Right cardiac atrium (tissue), 5 donors: ENCODE measurements at regions not wholly inside any gene's neighbourhood (a gene's known extent, or its start where the extent isn't known, plus 50 kb on each side); places are given as distances from the start of the nearest gene placed in this dataset.

Source experiments
- ATAC-seq, 2 donors: fragments of 200-7000 bp; cut with Tn5 transposase; one replicate each; pipeline versions ENCODE4 v1.8.0 to v1.9.1; 2020; ENCODE audit warnings: moderate library complexity in 2 of 2, mild to moderate bottlenecking in 1 of 2
- DNase-seq, 3 donors: peaks; one replicate each; pipeline ENCODE4 v3.0.0-alpha.2; 2020
- H3K27ac ChIP-seq: one replicate; pipeline ENCODE4 v1.5.1; 2013; ENCODE audit warnings: mild to moderate bottlenecking, low read length, control low read depth, moderate library complexity
- H3K27me3 ChIP-seq: one replicate; pipeline ENCODE4 v1.6.1; 2013; ENCODE audit not compliant: control insufficient read depth, insufficient read depth
- H3K4me1 ChIP-seq: one replicate; pipeline ENCODE4 v1.6.1; 2013; ENCODE audit warnings: low read length; ENCODE audit not compliant: control insufficient read depth, insufficient read depth
- H3K4me3 ChIP-seq: one replicate; pipeline ENCODE4 v1.5.1; 2013; ENCODE audit warnings: low read length, control low read depth
- H3K9me3 ChIP-seq: one replicate; pipeline ENCODE4 v1.6.1; 2013; ENCODE audit warnings: low read length; ENCODE audit not compliant: control insufficient read depth
- WGBS: extraction: QIAGEN DNeasy Blood & Tissue Kit; methylation state at CpG from one replicate; pipeline ENCODE4 v1.1.7; 2013; 5-methylcytosine and 5-hydroxymethylcytosine counted together
- intact Hi-C, 4 donors: fragments of 100-400 bp; cut with DNase I; formaldehyde crosslinking; loops; one replicate each; pipeline versions ENCODE4 v1.11.0 to v1.14.0; 2022 to 2023
- donor health status: healthy with polysubstance abuse.
- donor health status: DM: no; HTN: yes; CAD: no.
- donor health status: DM: no; HTN: no; CAD: no.
- donor health status: DM: no; HTN: yes; CAD: no; lungs with severe emphysema.
- donor health status: DM: yes; HTN: yes; CAD: no.

GRCh38 chr12:89253488-89253887 lies 98.8 kb downstream of the DUSP6 start:
- Histone ChIP-seq H3K4me1 (no peaks in the 10 kb centered on the region), H3K4me3 (no peak overlapping the region), H3K27ac (no peak overlapping the region), H3K9me3 (no peaks in the 10 kb centered on the region), H3K27me3 (no peaks in the 10 kb centered on the region)
- intact Hi-C loops, result no loop called here
- WGBS, result 80% methylated on average over 1 of the region's 1 CpG
- DNase-seq (no peak), ATAC-seq (no peak)

GRCh38 chr12:89252284-89252683 lies 100.0 kb downstream of the DUSP6 start:
- DNase-seq, result no peak
- Histone ChIP-seq H3K9me3 (no peaks in the 10 kb centered on the region), H3K27me3 (no peaks in the 10 kb centered on the region), H3K4me1 (no peaks in the 10 kb centered on the region), H3K27ac (no peak overlapping the region), H3K4me3 (no peak overlapping the region)
- 80% methylated on average over 4 of the region's 4 CpGs for WGBS
- peak; percentile 36 to 57 for ATAC-seq
- intact Hi-C loops, result no loop called here

- no peaks in the 10 kb centered on the region for H3K9me3 ChIP-seq
- no peak for DNase-seq
- H3K27me3 ChIP-seq, result no peaks in the 10 kb centered on the region
- no peak overlapping the region for H3K4me3 ChIP-seq
- no peak overlapping the region for H3K27ac ChIP-seq
- WGBS, result 62% methylated on average over 6 of the region's 6 CpGs
- ATAC-seq, result peak in 1 of 2 donors; percentile 72
- intact Hi-C loops, result no loop called here
- no peaks in the 10 kb centered on the region for H3K4me1 ChIP-seq
Measured at GRCh38 chr12:89251342-89252271, 100.7 kb downstream of the DUSP6 start.

GRCh38 chr12:89250636-89251035 lies 101.7 kb downstream of the DUSP6 start:
- intact Hi-C loops, result no loop called here
- H3K27ac ChIP-seq, result no peak overlapping the region
- ATAC-seq, result no peak

GRCh38 chr12:89250213-89250612 lies 102.1 kb downstream of the DUSP6 start:
- Histone ChIP-seq H3K27ac (no peak overlapping the region), H3K27me3 (no peaks in the 10 kb centered on the region), H3K4me3 (no peak overlapping the region), H3K4me1 (peaks cover under 1% of the 10 kb centered on the region), H3K9me3 (no peaks in the 10 kb centered on the region)
- intact Hi-C loops, result no loop called here
- peak; percentile 54 to 62 for ATAC-seq
- no peak for DNase-seq
- WGBS, result 56% methylated on average over 2 of the region's 2 CpGs

More at GRCh38 chr12:89250636-89251035, 101.7 kb downstream of the DUSP6 start:
- no peak overlapping the region for H3K4me3 ChIP-seq
- no peaks in the 10 kb centered on the region for H3K4me1 ChIP-seq
- H3K9me3 ChIP-seq, result no peaks in the 10 kb centered on the region
- H3K27me3 ChIP-seq, result no peaks in the 10 kb centered on the region
- no peak for DNase-seq

GRCh38 chr12:89247967-89248366 lies 104.3 kb downstream of the DUSP6 start:
- WGBS, result 98% methylated on average over 2 of the region's 2 CpGs
- ATAC-seq, result no peak
- Histone ChIP-seq H3K4me3 (no peak overlapping the region), H3K27ac (no peak overlapping the region), H3K27me3 (no peaks in the 10 kb centered on the region), H3K4me1 (peaks cover 2% of the 10 kb centered on the region), H3K9me3 (no peaks in the 10 kb centered on the region)
- no peak for DNase-seq
- intact Hi-C loops, result no loop called here

GRCh38 chr12:89247541-89247942 lies 104.8 kb downstream of the DUSP6 start:
- DNase-seq (no peak), ATAC-seq (no peak)
- no peaks in the 10 kb centered on the region for H3K27me3 ChIP-seq
- intact Hi-C loops, result no loop called here
- H3K9me3 ChIP-seq, result no peaks in the 10 kb centered on the region
- H3K4me3 ChIP-seq, result no peak overlapping the region
- peaks cover 2% of the 10 kb centered on the region for H3K4me1 ChIP-seq
- 75% methylated on average over 2 of the region's 2 CpGs for WGBS
- no peak overlapping the region for H3K27ac ChIP-seq

GRCh38 chr12:89245090-89245489 lies 107.2 kb downstream of the DUSP6 start:
- Histone ChIP-seq H3K4me1 (peaks cover 2% of the 10 kb centered on the region), H3K9me3 (no peaks in the 10 kb centered on the region), H3K4me3 (no peak overlapping the region), H3K27ac (no peak overlapping the region), H3K27me3 (no peaks in the 10 kb centered on the region)
- intact Hi-C loops, result no loop called here
- ATAC-seq (peak in 1 of 2 donors; percentile 51), DNase-seq (no peak)
- WGBS, result 63% methylated on average over 5 of the region's 5 CpGs

GRCh38 chr12:89244536-89244935 lies 107.8 kb downstream of the DUSP6 start:
- intact Hi-C loops, result no loop called here
- Histone ChIP-seq H3K27ac (no peak overlapping the region), H3K4me1 (peaks cover 3% of the 10 kb centered on the region), H3K27me3 (no peaks in the 10 kb centered on the region), H3K4me3 (no peak overlapping the region), H3K9me3 (no peaks in the 10 kb centered on the region)
- 27% methylated on average over 3 of the region's 3 CpGs for WGBS
- DNase-seq, result no peak
- ATAC-seq, result peak; percentile 66 to 74

GRCh38 chr12:89243771-89244170 lies 108.5 kb downstream of the DUSP6 start:
- intact Hi-C loops, result no loop called here

GRCh38 chr12:89239534-89239933 lies 112.8 kb downstream of the DUSP6 start:
- H3K27me3 ChIP-seq, result no peaks in the 10 kb centered on the region
- no peaks in the 10 kb centered on the region for H3K9me3 ChIP-seq
- H3K4me3 ChIP-seq, result no peak overlapping the region
- 92% methylated on average over 2 of the region's 2 CpGs for WGBS
- H3K4me1 ChIP-seq, result peaks cover 6% of the 10 kb centered on the region
- peak overlapping the region; percentile 4 for H3K27ac ChIP-seq
- intact Hi-C loops, result loop anchor here in 1 of 4 donors (10.0 kb wide), 1 partner anchor 105 kb away; no protein-coding TSS in a partner anchor
- DNase-seq (no peak), ATAC-seq (no peak)

More at GRCh38 chr12:89243771-89244170, 108.5 kb downstream of the DUSP6 start:
- no peak overlapping the region for H3K27ac ChIP-seq
- no peak overlapping the region for H3K4me3 ChIP-seq
- H3K9me3 ChIP-seq, result no peaks in the 10 kb centered on the region
- ATAC-seq, result no peak
- H3K27me3 ChIP-seq, result no peaks in the 10 kb centered on the region
- WGBS, result 84% methylated on average over 1 of the region's 1 CpG
- DNase-seq, result no peak
- H3K4me1 ChIP-seq, result peaks cover 5% of the 10 kb centered on the region
